Liver (tissue), 8 donors: ENCODE measurements at regions not wholly inside any gene's neighbourhood (a gene's known extent, or its start where the extent isn't known, plus 50 kb on each side); places are given as distances from the start of the nearest gene placed in this dataset.
"Not testable (repeated sequence)": the region's sequence is repeated elsewhere in the genome, so short reads cannot be mapped to it uniquely, and the experiment has no call there.

Source experiments
- DNase-seq: peaks from one replicate; pipeline ENCODE4 v3.0.0-alpha.2; 2017; ENCODE audit warnings: low spot score
- H3K27ac ChIP-seq, 2 donors: one replicate each; pipeline ENCODE4 v1.7.0; 2013; ENCODE audit warnings: inconsistent platforms in 2 of 2, low read length in 2 of 2, control low read depth in 1 of 2, low read depth in 1 of 2, mild to moderate bottlenecking in 1 of 2
- H3K27me3 ChIP-seq, 4 donors: one replicate each; pipeline versions ENCODE4 v1.6.1 to v1.7.0; 2013; ENCODE audit warnings: low read length in 3 of 4, inconsistent platforms in 1 of 4, mild to moderate bottlenecking in 1 of 4, moderate library complexity in 1 of 4; ENCODE audit not compliant: control insufficient read depth in 4 of 4, insufficient read depth in 4 of 4
- H3K36me3 ChIP-seq, 4 donors: one replicate each; pipeline versions ENCODE4 v1.6.1 to v1.7.0; 2013; ENCODE audit warnings: low read length in 3 of 4, mild to moderate bottlenecking in 3 of 4, low read depth in 1 of 4, moderate library complexity in 1 of 4; ENCODE audit not compliant: control insufficient read depth in 4 of 4, insufficient read depth in 3 of 4
- H3K4me1 ChIP-seq, 4 donors: one replicate each; pipeline versions ENCODE4 v1.6.1 to v1.7.0; 2013; ENCODE audit warnings: low read length in 3 of 4, mild to moderate bottlenecking in 3 of 4, moderate library complexity in 1 of 4; ENCODE audit not compliant: control insufficient read depth in 4 of 4, insufficient read depth in 4 of 4
- H3K4me3 ChIP-seq, 3 donors: one replicate each; pipeline versions ENCODE4 v1.6.1 to v1.7.0; 2013; ENCODE audit warnings: low read length in 3 of 3, control low read depth in 1 of 3, low read depth in 1 of 3, mild to moderate bottlenecking in 1 of 3
- H3K9ac ChIP-seq, 2 donors: one replicate each; pipeline ENCODE4 v1.7.0; 2013; ENCODE audit warnings: low read length in 2 of 2, mild to moderate bottlenecking in 2 of 2, moderate library complexity in 2 of 2, control low read depth in 1 of 2, low read depth in 1 of 2
- H3K9me3 ChIP-seq, 4 donors: one replicate each; pipeline versions ENCODE4 v1.6.1 to v1.7.0; 2013; ENCODE audit warnings: low read length in 3 of 4; ENCODE audit not compliant: control insufficient read depth in 4 of 4
- ATF3 ChIP-seq: IDR thresholded peaks from 2 replicates; pipeline ENCODE4 v1.6.1; 2016; ENCODE audit warnings: antibody characterized with exemption
- CTCF ChIP-seq: fragments of 150-350 bp; IDR thresholded peaks from 2 replicates; pipeline ENCODE4 v1.5.1; 2017; ENCODE audit warnings: improper control_type of control experiment, low read depth, low read length; ENCODE audit not compliant: missing input control
- EGR1 ChIP-seq, 2 donors: IDR thresholded peaks; 2 replicates each; pipeline ENCODE4 v1.6.1; 2016 to 2018; ENCODE audit warnings: antibody characterized with exemption in 2 of 2, low read depth in 2 of 2
- FOXA1 ChIP-seq: IDR thresholded peaks from 2 replicates; pipeline ENCODE4 v1.6.1; 2016; ENCODE audit warnings: antibody characterized with exemption
- FOXA2 ChIP-seq: IDR thresholded peaks from 2 replicates; pipeline ENCODE4 v1.6.1; 2016; ENCODE audit warnings: antibody characterized with exemption
- GABPA ChIP-seq, 2 donors: IDR thresholded peaks in 1 of 2; conservative IDR thresholded peaks in 1 of 2; 2 replicates each; pipeline ENCODE4 v1.6.1; 2016; ENCODE audit warnings: antibody characterized with exemption in 2 of 2, mild to moderate bottlenecking in 1 of 2, moderate library complexity in 1 of 2
- HNF4A ChIP-seq, 2 donors: conservative IDR thresholded peaks; 2 replicates each; pipeline ENCODE4 v1.6.1; 2016; ENCODE audit warnings: antibody characterized with exemption in 2 of 2, mild to moderate bottlenecking in 2 of 2
- HNF4G ChIP-seq: IDR thresholded peaks from 2 replicates; pipeline ENCODE4 v1.6.1; 2016; ENCODE audit warnings: antibody characterized with exemption
- JUND ChIP-seq, 2 donors: IDR thresholded peaks; 2 replicates each; pipeline ENCODE4 v1.6.1; 2016; ENCODE audit warnings: antibody characterized with exemption in 2 of 2
- MAX ChIP-seq: IDR thresholded peaks from 2 replicates; pipeline ENCODE4 v1.6.1; 2016; ENCODE audit warnings: antibody characterized with exemption
- NR2F2 ChIP-seq: IDR thresholded peaks from 2 replicates; pipeline ENCODE4 v1.6.1; 2016; ENCODE audit warnings: antibody characterized with exemption
- RAD21 ChIP-seq, 2 donors: IDR thresholded peaks; 2 replicates each; pipeline ENCODE4 v1.6.1; 2016; ENCODE audit warnings: antibody characterized with exemption in 2 of 2, mild to moderate bottlenecking in 2 of 2
- REST ChIP-seq: IDR thresholded peaks from 2 replicates; pipeline ENCODE4 v1.6.1; 2016; ENCODE audit warnings: antibody characterized with exemption, mild to moderate bottlenecking
- RXRA ChIP-seq, 2 donors: IDR thresholded peaks; 2 replicates each; pipeline ENCODE4 v1.6.1; 2017 to 2018; ENCODE audit warnings: antibody characterized with exemption in 2 of 2, mild to moderate bottlenecking in 1 of 2
- SP1 ChIP-seq: IDR thresholded peaks from 2 replicates; pipeline ENCODE4 v1.6.1; 2018; ENCODE audit warnings: antibody characterized with exemption, mild to moderate bottlenecking
- TAF1 ChIP-seq: conservative IDR thresholded peaks from 2 replicates; pipeline ENCODE4 v1.6.1; 2016; ENCODE audit warnings: antibody characterized with exemption, mild to moderate bottlenecking
- YY1 ChIP-seq: IDR thresholded peaks from 2 replicates; pipeline ENCODE4 v1.6.1; 2016; ENCODE audit warnings: antibody characterized with exemption, mild to moderate bottlenecking
- ZBTB33 ChIP-seq: IDR thresholded peaks from 2 replicates; pipeline ENCODE4 v1.6.1; 2016; ENCODE audit warnings: antibody characterized with exemption
- WGBS: extraction: QIAGEN DNeasy Blood & Tissue Kit; methylation state at CpG from one replicate; pipeline ENCODE4 v1.1.7; 2013; 5-methylcytosine and 5-hydroxymethylcytosine counted together
- donor health status: healthy.
- donor health status: healthy.
- donor health status: healthy.
- donor health status: healthy.
- donor health status: healthy.

GRCh38 chrX:45479196-45479834 is 278.6 kb upstream of the DIPK2B start:
- 88% methylated on average over 4 of the region's 4 CpGs for WGBS
- Histone ChIP-seq H3K27ac (no peak overlapping the region), H3K9me3 (peaks cover 0 to 3% (median 1%) of the 10 kb centered on the region in 4 donors), H3K36me3 (no peaks in the 10 kb centered on the region), H3K9ac (no peak overlapping the region), H3K27me3 (no peaks in the 10 kb centered on the region), H3K4me3 (no peak overlapping the region), H3K4me1 (no peaks in the 10 kb centered on the region)
- TF ChIP-seq SP1, result no peak
- no peak for TF ChIP-seq RAD21 (IDR thresholded peaks at IDR 0.05)
- TF ChIP-seq JUND (IDR thresholded peaks at IDR 0.05), result no peak
- no peak for TF ChIP-seq HNF4G
- TF ChIP-seq CTCF, result no peak
- no peak for TF ChIP-seq GABPA (IDR thresholded peaks at IDR 0.05 in 1 of 2, conservative IDR thresholded peaks at IDR 0.05 in 1 of 2)
- no peak for TF ChIP-seq RXRA (IDR thresholded peaks at IDR 0.05)
- TF ChIP-seq FOXA1, result no peak
- DNase-seq, result no peak

- no peak overlapping the region for H3K9ac ChIP-seq
- no peaks in the 10 kb centered on the region for H3K4me1 ChIP-seq
- no peak for DNase-seq
- H3K27me3 ChIP-seq, result no peaks in the 10 kb centered on the region
- 71% methylated on average over 1 of the region's 1 CpG for WGBS
- no peaks in the 10 kb centered on the region for H3K36me3 ChIP-seq
- H3K4me3 ChIP-seq, result no peak overlapping the region
- no peak overlapping the region for H3K27ac ChIP-seq
- TF ChIP-seq ATF3 (no peak), HNF4A (conservative IDR thresholded peaks at IDR 0.05) (no peak), EGR1 (IDR thresholded peaks at IDR 0.05; ENCODE audit: low read depth in 2 of 2) (no peak), RXRA (IDR thresholded peaks at IDR 0.05) (no peak), GABPA (IDR thresholded peaks at IDR 0.05 in 1 of 2, conservative IDR thresholded peaks at IDR 0.05 in 1 of 2) (no peak), TAF1 (no peak), FOXA2 (no peak), REST (no peak), ZBTB33 (no peak), JUND (IDR thresholded peaks at IDR 0.05) (no peak), NR2F2 (no peak), HNF4G (no peak), FOXA1 (no peak), CTCF (no peak), RAD21 (IDR thresholded peaks at IDR 0.05) (no peak), MAX (no peak), SP1 (no peak), YY1 (no peak)
- peaks cover 0 to 6% (median 3%) of the 10 kb centered on the region in 4 donors for H3K9me3 ChIP-seq
Measured at GRCh38 chrX:45472968-45473367, 272.3 kb upstream of the DIPK2B start.

GRCh38 chrX:45467537-45467936 is 266.9 kb upstream of the DIPK2B start:
- H3K4me1 ChIP-seq, H3K9me3 ChIP-seq, H3K9ac ChIP-seq, H3K27me3 ChIP-seq, H3K4me3 ChIP-seq, H3K36me3 ChIP-seq, DNase-seq, H3K27ac ChIP-seq: not testable (repeated sequence)
- WGBS, result 89% methylated on average over 6 of the region's 6 CpGs
